ENCODE measurements at regions not wholly inside any gene's neighbourhood (a gene's known extent, or its start where the extent isn't known, plus 50 kb on each side); places are given as distances from the start of the nearest gene placed in this dataset.
"Not testable (repeated sequence)": the region's sequence is repeated elsewhere in the genome, so short reads cannot be mapped to it uniquely, and the experiment has no call there.

- H3K27ac ChIP-seq = no peak overlapping the region
- no peak for TF ChIP-seq CTCF (conservative IDR thresholded peaks at IDR 0.05)
These were observed 52.8 kb upstream of the WAC start for GRCh38 chr10:28479927-28480627.

- no peak for TF ChIP-seq CTCF (conservative IDR thresholded peaks at IDR 0.05)
- H3K27ac ChIP-seq = no peak overlapping the region
These were observed 52.3 kb upstream of the WAC start for GRCh38 chr10:28480628-28480965.

GRCh38 chr10:28481346-28481745 lies 51.6 kb upstream of the WAC start:
- not testable (repeated sequence) for H3K27ac ChIP-seq

- H3K27ac ChIP-seq = no peak overlapping the region
- no peak for TF ChIP-seq CTCF (conservative IDR thresholded peaks at IDR 0.05)
These were observed 51.0 kb upstream of the WAC start for GRCh38 chr10:28481968-28482367.
